ENCODE measurements at regions not wholly inside any gene's neighbourhood (a gene's known extent, or its start where the extent isn't known, plus 50 kb on each side); places are given as distances from the start of the nearest gene placed in this dataset.

DNA sequence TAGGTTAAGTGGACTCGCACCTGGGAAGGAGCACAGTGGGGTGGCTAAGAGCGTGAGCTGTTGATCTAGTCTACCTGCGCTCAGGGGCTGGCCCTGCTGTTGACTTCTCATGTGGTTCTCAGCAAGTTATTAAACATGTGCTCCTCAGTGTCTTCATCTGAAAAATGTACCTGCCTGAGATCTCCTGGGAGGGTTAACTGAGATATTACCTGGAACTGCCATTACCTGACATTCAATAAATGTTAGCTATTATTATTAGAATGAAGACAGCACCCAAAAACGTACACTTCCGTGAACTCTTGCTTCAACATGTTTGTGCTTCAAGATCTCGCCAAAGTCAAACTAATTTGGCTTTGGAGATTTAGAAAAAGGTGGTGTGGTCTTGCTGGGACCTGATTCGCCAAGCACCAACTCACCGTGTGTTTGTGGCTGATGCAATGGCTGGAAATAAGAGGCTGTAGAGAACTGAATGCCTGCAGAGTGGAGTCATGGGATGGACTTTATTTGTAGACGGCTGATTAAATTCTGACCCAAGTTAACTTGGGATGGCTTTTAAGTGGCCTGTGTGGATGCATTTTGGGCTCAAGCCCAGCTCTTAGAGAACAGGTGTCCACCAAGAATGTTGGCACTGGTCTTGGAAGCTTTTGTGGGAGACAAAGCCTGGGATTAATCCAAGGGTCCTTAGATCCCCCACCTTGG lies 692.9 kb downstream of the QKI start (continued):
- TF ChIP-seq HIVEP1 (CRISPR knock-in tag; IDR thresholded peaks at IDR 0.05) (peak; percentile 5; the same call in 1 of the 2 replicates), POLR2H (tag; IDR thresholded peaks at IDR 0.05; ENCODE audit: low read depth) (peak; percentile 77), ZNF766 (CRISPR knock-in tag; conservative IDR thresholded peaks at IDR 0.05) (peak; percentile 69), SMAD3 (CRISPR knock-in tag; conservative IDR thresholded peaks at IDR 0.05) (0 out of 2 replicates have a peak, but pooled peaks have one; percentile 17), LCOR (CRISPR knock-in tag; IDR thresholded peaks at IDR 0.05) (0 out of 2 replicates have a peak, but pooled peaks have one; percentile 35), ZBTB7A (IDR thresholded peaks at IDR 0.05; ENCODE audit: borderline replicate concordance, control insufficient read depth, low read depth, low read length) (no peak), ZNF134 (CRISPR knock-in tag; conservative IDR thresholded peaks at IDR 0.05) (0 out of 2 replicates have a peak, but pooled peaks have one; percentile 8), PCBP1 (IDR thresholded peaks at IDR 0.05; ENCODE audit: low read depth, low read length, poor library complexity, severe bottlenecking) (no peak), ZNF212 (CRISPR knock-in tag; IDR thresholded peaks at IDR 0.05) (no peak), MYC (IDR thresholded peaks at IDR 0.05; ENCODE audit: low read depth, low read length) (peak; percentile 84), MYC (CRISPR knock-in tag; IDR thresholded peaks at IDR 0.05; ENCODE audit: borderline replicate concordance, low read depth) (no peak), EP400 (IDR thresholded peaks at IDR 0.05) (peak; percentile 37; the same call in 1 of the 2 replicates), TOE1 (IDR thresholded peaks at IDR 0.05; ENCODE audit: borderline replicate concordance) (peak; percentile 32; the same call in 1 of the 2 replicates), TOE1 (CRISPR knock-in tag; IDR thresholded peaks at IDR 0.05; ENCODE audit: borderline replicate concordance, low read depth) (no peak), FOXJ2 (tag; IDR thresholded peaks at IDR 0.05) (0 out of 2 replicates have a peak, but pooled peaks have one; percentile 62)
- TF ChIP-seq, protein P1, sequence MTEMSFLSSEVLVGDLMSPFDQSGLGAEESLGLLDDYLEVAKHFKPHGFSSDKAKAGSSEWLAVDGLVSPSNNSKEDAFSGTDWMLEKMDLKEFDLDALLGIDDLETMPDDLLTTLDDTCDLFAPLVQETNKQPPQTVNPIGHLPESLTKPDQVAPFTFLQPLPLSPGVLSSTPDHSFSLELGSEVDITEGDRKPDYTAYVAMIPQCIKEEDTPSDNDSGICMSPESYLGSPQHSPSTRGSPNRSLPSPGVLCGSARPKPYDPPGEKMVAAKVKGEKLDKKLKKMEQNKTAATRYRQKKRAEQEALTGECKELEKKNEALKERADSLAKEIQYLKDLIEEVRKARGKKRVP (CRISPR knock-in tag; IDR thresholded peaks at IDR 0.05): peak; percentile 98
- TF ChIP-seq, protein P2, sequence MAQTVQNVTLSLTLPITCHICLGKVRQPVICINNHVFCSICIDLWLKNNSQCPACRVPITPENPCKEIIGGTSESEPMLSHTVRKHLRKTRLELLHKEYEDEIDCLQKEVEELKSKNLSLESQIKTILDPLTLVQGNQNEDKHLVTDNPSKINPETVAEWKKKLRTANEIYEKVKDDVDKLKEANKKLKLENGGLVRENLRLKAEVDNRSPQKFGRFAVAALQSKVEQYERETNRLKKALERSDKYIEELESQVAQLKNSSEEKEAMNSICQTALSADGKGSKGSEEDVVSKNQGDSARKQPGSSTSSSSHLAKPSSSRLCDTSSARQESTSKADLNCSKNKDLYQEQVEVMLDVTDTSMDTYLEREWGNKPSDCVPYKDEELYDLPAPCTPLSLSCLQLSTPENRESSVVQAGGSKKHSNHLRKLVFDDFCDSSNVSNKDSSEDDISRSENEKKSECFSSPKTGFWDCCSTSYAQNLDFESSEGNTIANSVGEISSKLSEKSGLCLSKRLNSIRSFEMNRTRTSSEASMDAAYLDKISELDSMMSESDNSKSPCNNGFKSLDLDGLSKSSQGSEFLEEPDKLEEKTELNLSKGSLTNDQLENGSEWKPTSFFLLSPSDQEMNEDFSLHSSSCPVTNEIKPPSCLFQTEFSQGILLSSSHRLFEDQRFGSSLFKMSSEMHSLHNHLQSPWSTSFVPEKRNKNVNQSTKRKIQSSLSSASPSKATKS (CRISPR knock-in tag; IDR thresholded peaks at IDR 0.05): 0 out of 2 replicates have a peak, but pooled peaks have one; percentile 16
- TF ChIP-seq, protein P3, sequence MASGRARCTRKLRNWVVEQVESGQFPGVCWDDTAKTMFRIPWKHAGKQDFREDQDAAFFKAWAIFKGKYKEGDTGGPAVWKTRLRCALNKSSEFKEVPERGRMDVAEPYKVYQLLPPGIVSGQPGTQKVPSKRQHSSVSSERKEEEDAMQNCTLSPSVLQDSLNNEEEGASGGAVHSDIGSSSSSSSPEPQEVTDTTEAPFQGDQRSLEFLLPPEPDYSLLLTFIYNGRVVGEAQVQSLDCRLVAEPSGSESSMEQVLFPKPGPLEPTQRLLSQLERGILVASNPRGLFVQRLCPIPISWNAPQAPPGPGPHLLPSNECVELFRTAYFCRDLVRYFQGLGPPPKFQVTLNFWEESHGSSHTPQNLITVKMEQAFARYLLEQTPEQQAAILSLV (tag; IDR thresholded peaks at IDR 0.05): peak; percentile 83
- TF ChIP-seq, protein P4, sequence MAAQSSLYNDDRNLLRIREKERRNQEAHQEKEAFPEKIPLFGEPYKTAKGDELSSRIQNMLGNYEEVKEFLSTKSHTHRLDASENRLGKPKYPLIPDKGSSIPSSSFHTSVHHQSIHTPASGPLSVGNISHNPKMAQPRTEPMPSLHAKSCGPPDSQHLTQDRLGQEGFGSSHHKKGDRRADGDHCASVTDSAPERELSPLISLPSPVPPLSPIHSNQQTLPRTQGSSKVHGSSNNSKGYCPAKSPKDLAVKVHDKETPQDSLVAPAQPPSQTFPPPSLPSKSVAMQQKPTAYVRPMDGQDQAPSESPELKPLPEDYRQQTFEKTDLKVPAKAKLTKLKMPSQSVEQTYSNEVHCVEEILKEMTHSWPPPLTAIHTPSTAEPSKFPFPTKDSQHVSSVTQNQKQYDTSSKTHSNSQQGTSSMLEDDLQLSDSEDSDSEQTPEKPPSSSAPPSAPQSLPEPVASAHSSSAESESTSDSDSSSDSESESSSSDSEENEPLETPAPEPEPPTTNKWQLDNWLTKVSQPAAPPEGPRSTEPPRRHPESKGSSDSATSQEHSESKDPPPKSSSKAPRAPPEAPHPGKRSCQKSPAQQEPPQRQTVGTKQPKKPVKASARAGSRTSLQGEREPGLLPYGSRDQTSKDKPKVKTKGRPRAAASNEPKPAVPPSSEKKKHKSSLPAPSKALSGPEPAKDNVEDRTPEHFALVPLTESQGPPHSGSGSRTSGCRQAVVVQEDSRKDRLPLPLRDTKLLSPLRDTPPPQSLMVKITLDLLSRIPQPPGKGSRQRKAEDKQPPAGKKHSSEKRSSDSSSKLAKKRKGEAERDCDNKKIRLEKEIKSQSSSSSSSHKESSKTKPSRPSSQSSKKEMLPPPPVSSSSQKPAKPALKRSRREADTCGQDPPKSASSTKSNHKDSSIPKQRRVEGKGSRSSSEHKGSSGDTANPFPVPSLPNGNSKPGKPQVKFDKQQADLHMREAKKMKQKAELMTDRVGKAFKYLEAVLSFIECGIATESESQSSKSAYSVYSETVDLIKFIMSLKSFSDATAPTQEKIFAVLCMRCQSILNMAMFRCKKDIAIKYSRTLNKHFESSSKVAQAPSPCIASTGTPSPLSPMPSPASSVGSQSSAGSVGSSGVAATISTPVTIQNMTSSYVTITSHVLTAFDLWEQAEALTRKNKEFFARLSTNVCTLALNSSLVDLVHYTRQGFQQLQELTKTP (IDR thresholded peaks at IDR 0.05; ENCODE audit: low read depth in 1 of 2, partially characterized antibody in 2 of 2): peak; percentile 31 to 43

All from K562 (cell line).